NCI-H82 treated with DMSO at 0.1 percent for 48 hours (cell line): ENCODE measurements at regions not wholly inside any gene's neighbourhood (a gene's known extent, or its start where the extent isn't known, plus 50 kb on each side); places are given as distances from the start of the nearest gene placed in this dataset.

ENCODE experiments used
- DNase-seq: peaks from one replicate; lab custom pipeline; 2025; ENCODE audit not compliant: unreplicated experiment; lab: John Stamatoyannopoulos, UW

DNA sequence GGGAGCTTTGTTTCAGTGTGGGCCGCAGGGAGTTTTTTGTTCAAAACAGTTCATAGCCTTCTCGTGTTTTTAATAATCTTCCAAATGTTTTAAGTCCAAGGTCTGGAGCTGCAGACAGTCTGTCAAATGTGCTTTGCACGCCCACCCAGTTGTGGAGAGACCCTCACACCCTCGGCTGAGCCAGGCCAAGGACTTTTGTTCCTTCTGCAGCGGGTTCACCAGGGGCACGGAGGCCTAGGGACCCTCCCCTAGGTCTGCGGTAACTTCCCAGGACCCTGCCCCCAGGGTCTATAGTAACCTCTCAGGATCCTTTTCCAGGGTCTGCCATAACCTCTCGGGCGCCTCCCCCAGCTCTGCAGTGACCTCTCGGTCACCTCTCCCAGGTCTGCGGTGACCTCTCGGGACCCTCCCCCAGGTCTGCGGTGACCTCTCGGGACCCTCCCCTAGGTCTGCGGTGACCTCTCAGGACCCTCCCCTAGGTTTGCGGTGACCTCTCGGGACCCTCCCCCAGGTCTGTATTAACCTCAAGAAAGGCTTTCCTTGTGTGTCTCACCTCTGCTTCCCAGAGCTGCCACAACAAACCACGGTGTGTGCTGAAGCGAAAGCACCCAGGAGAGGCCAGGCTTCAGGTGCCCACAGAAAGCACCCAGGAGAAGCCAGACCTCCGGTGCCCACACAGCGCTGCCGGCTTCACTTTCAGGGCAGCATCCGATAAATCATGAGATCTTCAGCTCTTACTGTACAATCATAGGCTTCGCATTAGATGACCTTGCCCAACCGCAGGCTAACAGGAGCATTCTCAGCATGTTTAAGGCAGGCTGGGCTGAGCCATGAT lies 301.9 kb upstream of the SALL3 start:
- DNase-seq, result no peak

DNA sequence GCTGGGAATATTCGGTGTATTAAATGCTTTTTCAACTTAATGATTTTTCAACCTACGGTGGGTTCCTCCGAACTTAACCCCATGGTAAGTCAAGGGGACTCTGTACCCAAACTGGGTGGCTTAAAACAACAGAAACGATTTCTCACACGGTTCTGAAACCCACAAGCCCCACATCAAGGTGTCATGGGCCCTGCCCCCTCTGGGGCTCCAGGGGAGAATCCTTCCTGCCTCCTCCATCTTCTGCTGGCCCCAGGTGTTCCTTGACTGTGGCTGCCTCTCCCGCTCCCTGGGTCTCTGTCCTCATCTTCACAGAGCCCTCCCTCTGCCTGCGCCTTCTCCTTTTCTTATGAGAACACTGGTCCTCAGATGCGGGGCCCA lies 301.3 kb upstream of the SALL3 start:
- no peak for DNase-seq

GRCh38 chr18:78679031-78679430 lies 300.6 kb upstream of the SALL3 start:
- no peak for DNase-seq

- no peak for DNase-seq
Measured at GRCh38 chr18:78679613-78680260, 299.9 kb upstream of the SALL3 start.

- no peak for DNase-seq
Measured at GRCh38 chr18:78681396-78681795, 298.2 kb upstream of the SALL3 start.

DNA sequence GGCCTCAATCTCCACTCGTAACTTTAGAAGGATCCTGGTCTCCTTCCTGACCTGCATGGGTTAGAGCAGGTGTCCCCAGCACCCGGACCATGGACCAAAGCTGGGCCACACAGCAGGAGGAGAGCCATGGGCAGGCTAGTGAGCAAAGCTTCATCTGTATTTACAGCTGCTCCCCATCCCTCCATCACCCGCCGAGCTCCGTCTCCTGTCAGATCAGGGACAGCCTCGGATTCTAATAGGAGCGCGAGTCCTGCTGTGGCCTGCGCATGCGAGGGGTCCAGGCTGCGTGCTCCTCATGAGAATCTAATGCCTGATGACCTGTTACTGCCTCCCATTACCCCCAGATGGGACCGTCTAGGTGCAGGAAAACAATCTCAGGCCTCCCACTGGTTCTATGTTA lies 297.7 kb upstream of the SALL3 start:
- DNase-seq, result no peak

DNA sequence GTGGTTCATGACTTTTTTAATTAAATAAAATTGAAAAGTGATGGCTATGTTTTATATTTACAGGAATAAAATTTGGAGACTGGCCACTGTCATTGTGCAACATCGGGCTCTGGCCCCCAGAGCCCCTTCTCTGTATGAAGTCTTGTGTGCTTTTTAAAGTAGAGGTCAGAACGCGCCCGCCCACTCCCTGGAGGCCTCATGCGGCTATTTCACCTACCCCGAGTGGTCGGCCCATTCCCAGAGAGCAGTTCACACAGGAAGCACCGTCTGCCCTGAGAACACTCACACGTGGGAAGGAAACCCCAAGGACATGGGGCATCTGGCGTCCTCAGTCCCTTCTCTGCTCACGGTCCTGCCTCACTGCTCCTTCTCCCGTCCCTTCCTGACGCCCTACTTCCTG lies 296.9 kb upstream of the SALL3 start:
- no peak for DNase-seq

DNA sequence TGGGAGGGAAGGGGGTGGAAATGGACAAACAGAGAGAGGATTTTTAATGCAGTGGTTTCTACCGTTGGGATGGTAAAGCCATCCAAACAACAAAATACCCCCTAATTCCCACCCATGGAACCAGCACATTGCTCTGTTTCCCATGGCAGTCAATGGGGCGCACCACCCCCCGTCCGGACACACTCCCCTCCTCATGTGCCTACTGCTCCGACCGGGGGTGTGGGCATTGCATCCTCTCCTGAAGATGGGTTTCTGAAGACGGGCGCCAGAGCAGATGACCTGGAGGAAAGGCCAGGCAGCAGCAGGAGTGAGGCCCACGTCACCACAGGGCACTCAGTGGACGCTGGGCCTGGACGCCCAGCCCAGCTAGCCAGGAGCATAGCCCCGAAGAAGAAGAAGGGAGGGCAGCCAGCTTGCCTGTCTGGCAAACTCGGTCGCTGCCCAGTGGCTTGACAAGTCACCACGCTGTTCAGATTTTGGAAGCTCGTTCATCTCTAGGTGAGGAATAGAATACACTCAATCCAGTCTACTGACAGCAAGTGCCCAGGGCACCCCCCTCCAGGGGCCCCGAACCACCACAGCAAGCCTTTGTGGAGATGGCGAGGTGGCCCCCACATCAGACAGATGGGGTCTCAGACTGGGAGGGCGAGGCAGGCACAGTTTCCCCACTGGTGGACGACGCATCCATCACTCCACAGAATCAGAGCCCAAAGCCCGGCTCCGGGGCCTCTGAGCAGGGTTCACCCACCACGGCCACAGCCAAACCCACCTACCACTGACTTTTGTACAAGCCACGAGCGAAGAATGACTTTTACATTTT lies 296.2 kb upstream of the SALL3 start:
- DNase-seq, result no peak

DNA sequence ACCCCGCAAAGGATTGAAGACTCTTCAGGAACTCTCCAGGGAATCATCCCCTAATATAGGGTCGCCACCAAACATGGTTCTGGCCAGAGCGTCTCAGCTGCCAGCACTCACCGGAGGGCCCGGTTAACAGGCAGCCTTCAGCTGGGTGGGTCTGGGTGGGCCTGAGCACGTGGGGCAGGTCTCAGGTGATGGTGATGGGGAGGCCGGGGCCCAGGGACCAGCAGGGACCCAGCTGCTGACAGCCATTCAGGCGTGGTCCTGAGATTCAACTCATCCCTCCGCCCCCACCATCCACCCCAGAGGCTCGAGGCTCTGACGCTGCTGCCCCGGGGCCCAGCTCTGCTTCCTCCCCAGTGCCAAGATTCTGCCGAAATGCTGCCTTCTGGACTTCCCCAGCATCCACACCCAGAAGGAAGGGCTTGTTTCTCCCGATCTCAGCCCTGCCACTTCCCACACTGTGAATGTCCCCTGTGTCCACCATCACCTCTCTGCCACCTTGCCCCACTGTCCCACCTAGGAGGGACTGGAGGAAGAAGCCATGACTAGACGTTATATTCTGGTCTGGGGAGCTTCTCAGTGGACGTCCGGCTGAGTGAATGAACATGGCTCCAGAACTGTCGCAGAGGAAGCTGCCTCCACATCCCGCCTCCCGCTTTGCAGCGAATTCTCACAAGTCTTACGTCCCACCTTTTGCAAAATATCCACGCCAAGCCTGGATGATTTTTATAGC lies 294.2 kb upstream of the SALL3 start:
- DNase-seq, result no peak

GRCh38 chr18:78685980-78686530 lies 293.6 kb upstream of the SALL3 start:
- DNase-seq, result no peak

DNA sequence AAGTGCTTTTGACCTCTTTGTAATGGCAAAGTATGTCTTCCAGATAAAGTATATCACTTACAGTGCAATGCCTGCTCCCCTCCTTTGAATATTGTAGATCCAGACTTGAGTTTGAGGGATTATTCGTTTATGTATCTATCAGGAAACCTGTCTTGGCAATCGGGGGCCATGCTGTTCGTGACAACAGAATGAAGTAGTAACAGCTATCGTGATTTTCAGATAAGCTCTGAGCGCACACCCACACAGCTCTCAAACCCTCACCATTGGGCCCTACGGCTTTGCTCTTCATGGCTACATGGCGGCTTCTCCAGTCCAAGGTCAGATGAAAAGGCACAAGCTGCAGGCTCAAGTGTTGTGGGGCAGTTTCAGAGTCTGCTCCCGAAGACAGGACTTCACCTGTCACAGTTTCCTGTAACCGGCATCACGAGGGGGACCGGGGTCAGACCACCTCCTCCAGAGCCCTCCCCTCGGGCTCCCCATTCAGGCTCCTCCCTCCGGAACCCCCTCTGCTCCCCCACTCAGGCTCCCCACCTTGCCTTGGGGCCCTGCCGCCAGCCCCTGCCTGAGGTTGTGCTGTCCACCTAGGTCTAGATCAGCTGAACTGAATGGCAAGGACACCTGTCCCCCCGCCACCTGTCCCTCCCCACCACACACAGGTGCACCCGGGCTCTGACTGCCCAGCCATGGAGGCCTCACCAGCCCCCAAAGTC lies 292.5 kb upstream of the SALL3 start:
- no peak for DNase-seq

DNA sequence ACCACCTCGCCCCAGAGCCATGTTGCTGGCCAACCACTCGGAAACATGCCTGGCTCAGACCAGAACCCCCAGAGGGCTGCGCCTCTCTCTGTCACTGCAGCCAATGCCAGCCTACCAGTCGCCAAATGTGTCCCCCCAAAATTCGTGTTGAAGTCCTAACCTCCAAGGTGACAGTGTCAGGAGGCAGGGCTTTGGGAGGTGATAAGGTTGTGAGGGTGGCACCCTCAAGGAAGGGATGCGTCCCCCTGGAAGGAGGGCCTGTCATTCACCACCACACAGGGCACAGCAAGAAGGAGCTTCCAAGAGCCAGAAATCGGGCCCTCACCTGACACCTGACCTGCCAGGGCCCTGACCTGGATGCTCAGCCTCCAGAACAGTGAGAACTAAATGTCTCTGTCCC lies 291.9 kb upstream of the SALL3 start:
- DNase-seq, result no peak

- DNase-seq, result no peak
Measured at GRCh38 chr18:78688249-78688648, 291.4 kb upstream of the SALL3 start.

- no peak for DNase-seq
Measured at GRCh38 chr18:78688916-78689315, 290.7 kb upstream of the SALL3 start.

DNA sequence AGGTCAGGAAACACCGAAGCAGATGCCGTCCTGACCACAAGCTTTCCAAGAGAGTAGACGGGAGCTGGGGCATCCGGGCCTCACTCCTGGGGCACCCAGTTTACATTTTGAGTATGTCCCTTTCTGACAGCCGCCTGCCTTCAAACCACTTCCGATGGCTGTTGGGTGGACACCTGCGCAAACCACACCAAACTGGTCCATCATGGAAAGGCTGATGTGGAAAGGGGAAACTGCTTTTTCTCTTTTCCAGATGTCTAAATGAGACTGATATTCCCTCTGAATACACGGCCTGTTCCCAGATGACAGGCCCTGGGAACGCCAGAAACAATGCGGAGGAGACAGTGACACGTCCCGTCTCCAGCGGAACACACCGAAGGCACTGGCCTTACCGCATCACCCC lies 290.0 kb upstream of the SALL3 start:
- no peak for DNase-seq

- DNase-seq, result no peak
Measured at GRCh38 chr18:78692105-78692504, 287.5 kb upstream of the SALL3 start.

DNA sequence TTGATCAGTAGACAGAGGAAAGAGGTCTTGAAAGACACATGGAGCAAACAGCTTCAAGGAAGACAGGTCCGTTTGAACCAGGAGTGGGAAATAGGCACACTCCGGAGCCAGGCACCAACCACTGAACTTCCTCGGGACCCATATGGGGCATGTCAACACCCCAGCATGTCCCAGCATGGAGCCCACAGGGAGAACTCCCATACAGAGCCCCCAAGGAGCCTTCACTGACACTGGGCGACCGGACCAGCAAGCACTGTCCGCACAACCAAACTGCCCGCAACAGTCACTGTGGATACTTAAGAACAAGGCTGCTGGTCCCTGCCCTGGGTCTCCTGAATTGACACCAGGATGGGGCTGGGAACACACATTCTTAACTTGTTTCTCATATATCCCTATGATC lies 286.2 kb upstream of the SALL3 start:
- no peak for DNase-seq

GRCh38 chr18:78696698-78697435 lies 282.8 kb upstream of the SALL3 start:
- DNase-seq, result no peak

GRCh38 chr18:78697446-78697845 lies 282.2 kb upstream of the SALL3 start:
- DNase-seq, result no peak

DNA sequence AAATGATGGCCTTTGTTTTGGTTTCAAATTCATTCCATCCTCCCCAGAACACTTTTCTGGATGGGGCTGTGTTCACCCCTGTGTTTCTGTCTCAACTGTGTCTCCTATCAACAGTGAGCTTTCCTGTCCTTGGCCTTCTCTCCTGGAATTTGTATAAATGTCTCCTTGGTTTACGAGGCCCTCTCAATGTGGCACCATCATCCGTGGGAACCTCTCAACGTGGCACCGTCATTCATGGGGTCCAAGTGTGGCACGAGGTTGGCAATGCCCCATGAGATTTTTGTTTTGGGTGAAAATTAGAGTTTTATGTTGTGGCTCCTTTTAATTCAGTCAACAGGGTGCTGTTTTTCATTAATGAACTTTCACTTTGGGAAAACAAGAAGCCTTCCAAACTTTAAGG lies 280.7 kb upstream of the SALL3 start:
- DNase-seq, result no peak
